ENCODE measurements at regions not wholly inside any gene's neighbourhood (a gene's known extent, or its start where the extent isn't known, plus 50 kb on each side); places are given as distances from the start of the nearest gene placed in this dataset.
A peak's percentile ranks its signal among the peaks of the same experiment; 100 is the strongest.
"Not testable (repeated sequence)": the region's sequence is repeated elsewhere in the genome, so short reads cannot be mapped to it uniquely, and the experiment has no call there.

GRCh38 chr13:80070024-80070703, 270.8 kb downstream of the SPRY2 start:
- DNase-seq = no peak

- no peak for DNase-seq
Observed at GRCh38 chr13:80069374-80069773, 271.6 kb downstream of the SPRY2 start.

GRCh38 chr13:80065996-80066395, 274.9 kb downstream of the SPRY2 start:
- no peak for DNase-seq

- DNase-seq = not testable (repeated sequence)
Observed at GRCh38 chr13:80062416-80062815, 278.5 kb downstream of the SPRY2 start.

GRCh38 chr13:80059789-80060188, 281.1 kb downstream of the SPRY2 start:
- no peak for DNase-seq

GRCh38 chr13:80058626-80059025, 282.3 kb downstream of the SPRY2 start:
- DNase-seq = no peak

GRCh38 chr13:80055847-80056246, 285.1 kb downstream of the SPRY2 start:
- DNase-seq = no peak

GRCh38 chr13:80054806-80055205, 286.1 kb downstream of the SPRY2 start:
- DNase-seq = no peak

GRCh38 chr13:80052286-80052685, 288.6 kb downstream of the SPRY2 start:
- DNase-seq = no peak

- no peak for DNase-seq
Observed at GRCh38 chr13:80050252-80050651, 290.7 kb downstream of the SPRY2 start.

- peak; percentile 3 for DNase-seq
Observed at GRCh38 chr13:80048802-80049201, 292.1 kb downstream of the SPRY2 start.

GRCh38 chr13:80048030-80048429, 292.9 kb downstream of the SPRY2 start:
- no peak for DNase-seq

GRCh38 chr13:80047406-80047805, 293.5 kb downstream of the SPRY2 start:
- DNase-seq = no peak

GRCh38 chr13:80040981-80041317, 300.0 kb downstream of the SPRY2 start:
- no peak for DNase-seq

- no peak for DNase-seq
Observed at GRCh38 chr13:80040196-80040980, 300.5 kb downstream of the SPRY2 start.

GRCh38 chr13:80039000-80039399, 301.9 kb downstream of the SPRY2 start:
- DNase-seq = no peak

GRCh38 chr13:80038371-80038770, 302.6 kb downstream of the SPRY2 start:
- DNase-seq = no peak

GRCh38 chr13:80037505-80037888, 303.4 kb downstream of the SPRY2 start:
- no peak for DNase-seq

- no peak for DNase-seq
Observed at GRCh38 chr13:80036845-80037504, 304.0 kb downstream of the SPRY2 start.

- DNase-seq = no peak
Observed at GRCh38 chr13:80035096-80035495, 305.8 kb downstream of the SPRY2 start.

GRCh38 chr13:80033951-80034350, 307.0 kb downstream of the SPRY2 start:
- no peak for DNase-seq

- DNase-seq = no peak
Observed at GRCh38 chr13:80033286-80033685, 307.6 kb downstream of the SPRY2 start.

- DNase-seq = no peak
Observed at GRCh38 chr13:80030491-80030890, 310.4 kb downstream of the SPRY2 start.

GRCh38 chr13:80029170-80029569, 311.8 kb downstream of the SPRY2 start:
- no peak for DNase-seq
